SK-N-SH (cell line): ENCODE measurements at regions not wholly inside any gene's neighbourhood (a gene's known extent, or its start where the extent isn't known, plus 50 kb on each side); places are given as distances from the start of the nearest gene placed in this dataset.

Experiments used
- CTCF ChIA-PET: fragments of 300-600, 350-600 bp; formaldehyde crosslinking; extraction: SDS; loops from one replicate; lab custom pipeline; 2021; lab: Yijun Ruan, JAX
- POLR2A ChIA-PET: fragments of 350-600 bp; sonication (Branson Sonifier 250); formaldehyde crosslinking; extraction: SDS; loops from one replicate; lab custom pipeline; 2020; ENCODE audit warnings: antibody characterized with exemption, inconsistent platforms; lab: Yijun Ruan, JAX
- DNase-seq: peaks from one replicate; pipeline ENCODE4 v3.0.0; 2012
- H2AFZ ChIP-seq: fragments of 200-600 bp; sonication (generic); 2 replicates; pipeline ENCODE4 v1.8.1; 2016; ENCODE audit warnings: antibody characterized with exemption, mild to moderate bottlenecking, low read depth
- H3F3A ChIP-seq: fragments of 200-600 bp; sonication (generic); replicated peaks from 2 replicates; pipeline ENCODE3; 2016; ENCODE audit warnings: antibody characterized with exemption, mild to moderate bottlenecking; ENCODE audit not compliant: insufficient read depth
- H3K27ac ChIP-seq, 2 experiments: fragments of 200-500 bp in 1 of 2; fragments of 200-600 bp in 1 of 2; sonication (Bioruptor generic) in 1 of 2; sonication (generic), shearing (Covaris generic) in 1 of 2; 2 replicates each; pipeline versions ENCODE4 v1.5.1 to v1.6.1; 2014 to 2016; ENCODE audit warnings: low read depth in 2 of 2, inconsistent platforms in 1 of 2, low read length in 1 of 2, mild to moderate bottlenecking in 1 of 2, mixed read lengths in 1 of 2
- H3K27me3 ChIP-seq: fragments of 200-600 bp; sonication (generic), shearing (Covaris generic); 2 replicates; pipeline ENCODE4 v1.6.1; 2016; ENCODE audit warnings: mixed run types; ENCODE audit not compliant: insufficient read depth
- H3K36me3 ChIP-seq, 2 experiments: fragments of 200-500 bp in 1 of 2; fragments of 200-600 bp in 1 of 2; sonication (Bioruptor generic) in 1 of 2; sonication (generic) in 1 of 2; replicated peaks in 1 of 2; 2 replicates each; pipeline versions ENCODE3 to v1.5.1; 2014 to 2016; ENCODE audit warnings: low read length in 1 of 2, mild to moderate bottlenecking in 1 of 2; ENCODE audit not compliant: insufficient read depth in 2 of 2, control insufficient read depth in 1 of 2
- H3K4me1 ChIP-seq, 2 experiments: fragments of 200-500 bp in 1 of 2; fragments of 200-600 bp in 1 of 2; sonication (Bioruptor generic) in 1 of 2; sonication (generic), shearing (Covaris generic) in 1 of 2; 2 replicates each; pipeline versions ENCODE4 v1.5.1 to v1.6.1; 2014 to 2016; ENCODE audit warnings: low read depth in 1 of 2, low read length in 1 of 2, mixed run types in 1 of 2; ENCODE audit not compliant: insufficient read depth in 2 of 2, control insufficient read depth in 1 of 2
- H3K4me2 ChIP-seq: fragments of 200-600 bp; sonication (generic), shearing (Covaris generic); 2 replicates; pipeline ENCODE4 v1.6.1; 2017; ENCODE audit warnings: mixed run types
- H3K4me3 ChIP-seq, 2 experiments: fragments of 200-500 bp in 1 of 2; fragments of 200-600 bp in 1 of 2; sonication (Bioruptor generic) in 1 of 2; sonication (generic), shearing (Covaris generic) in 1 of 2; 2 replicates each; pipeline versions ENCODE4 v1.5.1 to v1.8.1; 2014 to 2016; ENCODE audit warnings: low read depth in 2 of 2, inconsistent platforms in 1 of 2, low read length in 1 of 2, mild to moderate bottlenecking in 1 of 2, mixed read lengths in 1 of 2, moderate library complexity in 1 of 2
- H3K79me2 ChIP-seq: fragments of 200-600 bp; sonication (generic); 2 replicates; pipeline ENCODE4 v1.8.1; 2017; ENCODE audit warnings: mild to moderate bottlenecking; ENCODE audit not compliant: insufficient read depth
- H3K9ac ChIP-seq: fragments of 200-600 bp; sonication (generic); 2 replicates; pipeline ENCODE4 v1.6.1; 2017; ENCODE audit warnings: mixed run types
- H3K9me2 ChIP-seq: fragments of 200-600 bp; sonication (generic); 2 replicates; pipeline ENCODE4 v1.6.1; 2017; ENCODE audit warnings: mixed run types
- H3K9me3 ChIP-seq: fragments of 200-600 bp; sonication (generic); 2 replicates; pipeline ENCODE4 v1.6.1; 2017; ENCODE audit warnings: mixed run types, mild to moderate bottlenecking, moderate library complexity
- H4K20me1 ChIP-seq: fragments of 200-600 bp; sonication (generic); 2 replicates; pipeline ENCODE4 v1.6.1; 2017; ENCODE audit warnings: mild to moderate bottlenecking, mixed run types; ENCODE audit not compliant: insufficient read depth
- CHD2 ChIP-seq: fragments of 150-350 bp; IDR thresholded peaks from 2 replicates; pipeline ENCODE4 v1.6.1; 2018; ENCODE audit warnings: low read length; ENCODE audit not compliant: partially characterized antibody
- ELF1 ChIP-seq: IDR thresholded peaks from 2 replicates; pipeline ENCODE4 v1.4.0; 2012
- IRF3 ChIP-seq: fragments of 150-350 bp; IDR thresholded peaks from 2 replicates; pipeline ENCODE4 v1.6.1; 2016; ENCODE audit warnings: mild to moderate bottlenecking, low read depth, low read length
- MAX ChIP-seq: IDR thresholded peaks from 2 replicates; pipeline ENCODE4 v1.4.0; 2012; ENCODE audit warnings: low read depth
- NFIC ChIP-seq: IDR thresholded peaks from 2 replicates; pipeline ENCODE4 v1.4.0; 2012; ENCODE audit warnings: borderline replicate concordance
- PBX3 ChIP-seq: IDR thresholded peaks from 2 replicates; pipeline ENCODE4; 2012
- RAD21 ChIP-seq: IDR thresholded peaks from 2 replicates; pipeline ENCODE4 v1.6.1; 2012; ENCODE audit warnings: mild to moderate bottlenecking, low read length
- RCOR1 ChIP-seq: fragments of 150-350 bp; IDR thresholded peaks from 2 replicates; pipeline ENCODE4 v1.6.1; 2017; ENCODE audit warnings: antibody characterized with exemption, low read length
- RFX5 ChIP-seq: IDR thresholded peaks from 2 replicates; pipeline ENCODE4 v1.6.1; 2012; ENCODE audit warnings: mild to moderate bottlenecking, improper control_type of control experiment, low read length
- RXRA ChIP-seq: IDR thresholded peaks from 2 replicates; pipeline ENCODE4 v1.4.0; 2012; ENCODE audit warnings: low read depth, mild to moderate bottlenecking, borderline replicate concordance
- TEAD4 ChIP-seq: IDR thresholded peaks from 2 replicates; pipeline ENCODE4 v1.4.0; 2012; ENCODE audit warnings: mild to moderate bottlenecking, borderline replicate concordance; ENCODE audit not compliant: insufficient read depth
- YY1 ChIP-seq: IDR thresholded peaks from 2 replicates; pipeline ENCODE4 v1.4.0; 2012; ENCODE audit warnings: low read depth, mild to moderate bottlenecking
- WGBS: methylation state at CpG from one replicate; pipeline ENCODE4 v1.1.6; 2017; ENCODE audit warnings: low lambda C conversion rate; 5-methylcytosine and 5-hydroxymethylcytosine counted together

- no peaks in the 10 kb centered on the region for H3K79me2 ChIP-seq
- H3K9ac ChIP-seq: no peak overlapping the region
- no peak overlapping the region for H2AFZ ChIP-seq
- H3K27ac ChIP-seq: no peak overlapping the region
- 98% methylated on average over 3 of the region's 3 CpGs for WGBS
- CTCF ChIA-PET: no interaction called here
- no peaks in the 10 kb centered on the region for H3K9me2 ChIP-seq
- peaks cover 0 to 4% of the 10 kb centered on the region in 2 experiments for H3K36me3 ChIP-seq
- H3K4me3 ChIP-seq: no peak overlapping the region
- no peaks in the 10 kb centered on the region for H3F3A ChIP-seq
- TF ChIP-seq CHD2: no peak
- no peak for TF ChIP-seq MAX
- TF ChIP-seq RAD21: no peak
- TF ChIP-seq RFX5: no peak
- TF ChIP-seq IRF3: no peak
- no peak for TF ChIP-seq RXRA
- no peak for TF ChIP-seq PBX3
- no peak for TF ChIP-seq YY1
- no peak for TF ChIP-seq TEAD4
- H3K4me1 ChIP-seq: no peaks in the 10 kb centered on the region
- no peak overlapping the region for H3K4me2 ChIP-seq
- DNase-seq: no peak
- POLR2A ChIA-PET: no interaction called here
- no peaks in the 10 kb centered on the region for H4K20me1 ChIP-seq
- H3K9me3 ChIP-seq: no peaks in the 10 kb centered on the region
- H3K27me3 ChIP-seq: no peaks in the 10 kb centered on the region
Observed at GRCh38 chr9:79073201-79073600, 498.6 kb upstream of the TLE4 start.

- no peaks in the 10 kb centered on the region for H3F3A ChIP-seq
- no peaks in the 10 kb centered on the region for H3K4me1 ChIP-seq
- H3K4me2 ChIP-seq: no peak overlapping the region
- H2AFZ ChIP-seq: peak overlapping the region; percentile 52; the same call in 1 of the 2 replicates
- no peaks in the 10 kb centered on the region for H3K27me3 ChIP-seq
- TF ChIP-seq PBX3 (0 out of 2 replicates have a peak, but pooled peaks have one; percentile 14), NFIC (no peak), RAD21 (no peak), ELF1 (no peak), RCOR1 (no peak)
- no peaks in the 10 kb centered on the region for H3K79me2 ChIP-seq
- H3K9me2 ChIP-seq: no peaks in the 10 kb centered on the region
- no peaks in the 10 kb centered on the region for H4K20me1 ChIP-seq
- POLR2A ChIA-PET: no interaction called here
- DNase-seq: no peak
- no peaks in the 10 kb centered on the region; the same call in 1 of the 2 replicates for H3K9me3 ChIP-seq
- no peak overlapping the region for H3K9ac ChIP-seq
- peaks cover 0 to 4% of the 10 kb centered on the region in 2 experiments for H3K36me3 ChIP-seq
- CTCF ChIA-PET: no interaction called here
- 63% methylated on average over 2 of the region's 2 CpGs for WGBS
- no peak overlapping the region for H3K27ac ChIP-seq
- H3K4me3 ChIP-seq: no peak overlapping the region
Observed at GRCh38 chr9:79080536-79080935, 491.2 kb upstream of the TLE4 start.
